SK-N-SH (cell line): ENCODE measurements at regions not wholly inside any gene's neighbourhood (a gene's known extent, or its start where the extent isn't known, plus 50 kb on each side); places are given as distances from the start of the nearest gene placed in this dataset.

Source experiments
- CTCF ChIA-PET: fragments of 300-600, 350-600 bp; formaldehyde crosslinking; extraction: SDS; loops from one replicate; lab custom pipeline; 2021; lab: Yijun Ruan, JAX
- POLR2A ChIA-PET: fragments of 350-600 bp; sonication (Branson Sonifier 250); formaldehyde crosslinking; extraction: SDS; loops from one replicate; lab custom pipeline; 2020; ENCODE audit warnings: antibody characterized with exemption, inconsistent platforms; lab: Yijun Ruan, JAX
- DNase-seq: peaks from one replicate; pipeline ENCODE4 v3.0.0; 2012
- H2AFZ ChIP-seq: fragments of 200-600 bp; sonication (generic); 2 replicates; pipeline ENCODE4 v1.8.1; 2016; ENCODE audit warnings: antibody characterized with exemption, mild to moderate bottlenecking, low read depth
- H3F3A ChIP-seq: fragments of 200-600 bp; sonication (generic); replicated peaks from 2 replicates; pipeline ENCODE3; 2016; ENCODE audit warnings: antibody characterized with exemption, mild to moderate bottlenecking; ENCODE audit not compliant: insufficient read depth
- H3K27ac ChIP-seq, 2 experiments: fragments of 200-500 bp in 1 of 2; fragments of 200-600 bp in 1 of 2; sonication (Bioruptor generic) in 1 of 2; sonication (generic), shearing (Covaris generic) in 1 of 2; 2 replicates each; pipeline versions ENCODE4 v1.5.1 to v1.6.1; 2014 to 2016; ENCODE audit warnings: low read depth in 2 of 2, inconsistent platforms in 1 of 2, low read length in 1 of 2, mild to moderate bottlenecking in 1 of 2, mixed read lengths in 1 of 2
- H3K27me3 ChIP-seq: fragments of 200-600 bp; sonication (generic), shearing (Covaris generic); 2 replicates; pipeline ENCODE4 v1.6.1; 2016; ENCODE audit warnings: mixed run types; ENCODE audit not compliant: insufficient read depth
- H3K36me3 ChIP-seq, 2 experiments: fragments of 200-500 bp in 1 of 2; fragments of 200-600 bp in 1 of 2; sonication (Bioruptor generic) in 1 of 2; sonication (generic) in 1 of 2; replicated peaks in 1 of 2; 2 replicates each; pipeline versions ENCODE3 to v1.5.1; 2014 to 2016; ENCODE audit warnings: low read length in 1 of 2, mild to moderate bottlenecking in 1 of 2; ENCODE audit not compliant: insufficient read depth in 2 of 2, control insufficient read depth in 1 of 2
- H3K4me1 ChIP-seq, 2 experiments: fragments of 200-500 bp in 1 of 2; fragments of 200-600 bp in 1 of 2; sonication (Bioruptor generic) in 1 of 2; sonication (generic), shearing (Covaris generic) in 1 of 2; 2 replicates each; pipeline versions ENCODE4 v1.5.1 to v1.6.1; 2014 to 2016; ENCODE audit warnings: low read depth in 1 of 2, low read length in 1 of 2, mixed run types in 1 of 2; ENCODE audit not compliant: insufficient read depth in 2 of 2, control insufficient read depth in 1 of 2
- H3K4me2 ChIP-seq: fragments of 200-600 bp; sonication (generic), shearing (Covaris generic); 2 replicates; pipeline ENCODE4 v1.6.1; 2017; ENCODE audit warnings: mixed run types
- H3K4me3 ChIP-seq, 2 experiments: fragments of 200-500 bp in 1 of 2; fragments of 200-600 bp in 1 of 2; sonication (Bioruptor generic) in 1 of 2; sonication (generic), shearing (Covaris generic) in 1 of 2; 2 replicates each; pipeline versions ENCODE4 v1.5.1 to v1.8.1; 2014 to 2016; ENCODE audit warnings: low read depth in 2 of 2, inconsistent platforms in 1 of 2, low read length in 1 of 2, mild to moderate bottlenecking in 1 of 2, mixed read lengths in 1 of 2, moderate library complexity in 1 of 2
- H3K79me2 ChIP-seq: fragments of 200-600 bp; sonication (generic); 2 replicates; pipeline ENCODE4 v1.8.1; 2017; ENCODE audit warnings: mild to moderate bottlenecking; ENCODE audit not compliant: insufficient read depth
- H3K9ac ChIP-seq: fragments of 200-600 bp; sonication (generic); 2 replicates; pipeline ENCODE4 v1.6.1; 2017; ENCODE audit warnings: mixed run types
- H3K9me2 ChIP-seq: fragments of 200-600 bp; sonication (generic); 2 replicates; pipeline ENCODE4 v1.6.1; 2017; ENCODE audit warnings: mixed run types
- H3K9me3 ChIP-seq: fragments of 200-600 bp; sonication (generic); 2 replicates; pipeline ENCODE4 v1.6.1; 2017; ENCODE audit warnings: mixed run types, mild to moderate bottlenecking, moderate library complexity
- H4K20me1 ChIP-seq: fragments of 200-600 bp; sonication (generic); 2 replicates; pipeline ENCODE4 v1.6.1; 2017; ENCODE audit warnings: mild to moderate bottlenecking, mixed run types; ENCODE audit not compliant: insufficient read depth
- CTCF ChIP-seq: fragments of 200-600 bp; sonication (generic); IDR thresholded peaks from 2 replicates; pipeline ENCODE4 v1.6.1; 2017; ENCODE audit warnings: antibody characterized with exemption, mild to moderate bottlenecking, moderate library complexity
- ELF1 ChIP-seq: IDR thresholded peaks from 2 replicates; pipeline ENCODE4 v1.4.0; 2012
- EP300 ChIP-seq, 2 experiments: IDR thresholded peaks; 2 replicates each; pipeline versions ENCODE4 v1.4.0 to v1.6.1; 2012; ENCODE audit warnings: borderline replicate concordance in 1 of 2, low read depth in 1 of 2, low read length in 1 of 2
- FOXJ3 ChIP-seq: sonication (generic); formaldehyde crosslinking; IDR thresholded peaks from 2 replicates; pipeline ENCODE4 v1.5.1; 2020; ENCODE audit warnings: mild to moderate bottlenecking, missing genetic modification reagents
- GATA2 ChIP-seq: sonication (generic); formaldehyde crosslinking; IDR thresholded peaks from 2 replicates; pipeline ENCODE4 v1.5.0; 2020; ENCODE audit warnings: mild to moderate bottlenecking, missing genetic modification reagents
- JUND ChIP-seq: IDR thresholded peaks from 2 replicates; pipeline ENCODE4 v1.4.0; 2012
- MXI1 ChIP-seq: IDR thresholded peaks from 2 replicates; pipeline ENCODE4 v1.6.1; 2012; ENCODE audit warnings: mild to moderate bottlenecking, low read depth, low read length, improper control_type of control experiment
- PBX3 ChIP-seq: IDR thresholded peaks from 2 replicates; pipeline ENCODE4; 2012
- POLR2AphosphoS5 ChIP-seq: IDR thresholded peaks from 2 replicates; pipeline ENCODE4 v1.6.1; 2012; ENCODE audit warnings: low read depth, low read length
- RFX5 ChIP-seq: IDR thresholded peaks from 2 replicates; pipeline ENCODE4 v1.6.1; 2012; ENCODE audit warnings: mild to moderate bottlenecking, improper control_type of control experiment, low read length
- SIN3A ChIP-seq: IDR thresholded peaks from 2 replicates; pipeline ENCODE4 v1.6.1; 2012; ENCODE audit warnings: low read depth, mild to moderate bottlenecking, low read length, moderate library complexity, borderline replicate concordance
- TAF1 ChIP-seq: IDR thresholded peaks from 2 replicates; pipeline ENCODE4 v1.6.1; 2012; ENCODE audit warnings: low read depth, mild to moderate bottlenecking, low read length, moderate library complexity, borderline replicate concordance
- TCF12 ChIP-seq: IDR thresholded peaks from 2 replicates; pipeline ENCODE4 v1.4.0; 2012
- TEAD4 ChIP-seq: IDR thresholded peaks from 2 replicates; pipeline ENCODE4 v1.4.0; 2012; ENCODE audit warnings: mild to moderate bottlenecking, borderline replicate concordance; ENCODE audit not compliant: insufficient read depth
- WGBS: methylation state at CpG from one replicate; pipeline ENCODE4 v1.1.6; 2017; ENCODE audit warnings: low lambda C conversion rate; 5-methylcytosine and 5-hydroxymethylcytosine counted together
- TF ChIP-seq, protein P1 (sequence below): IDR thresholded peaks from 2 replicates; pipeline ENCODE4 v1.4.0; 2012; ENCODE audit warnings: low read depth, borderline replicate concordance

GRCh38 chr5:173720953-173721600 lies 104.6 kb upstream of the BOD1 start:
- H3K4me1 ChIP-seq: peaks cover 0 to 50% of the 10 kb centered on the region in 2 experiments; a peak in 2 of 4 replicates
- H3K27me3 ChIP-seq: no peaks in the 10 kb centered on the region; the same call in 1 of the 2 replicates
- H3K79me2 ChIP-seq: no peaks in the 10 kb centered on the region
- no peak overlapping the region for H3K9ac ChIP-seq
- DNase-seq: no peak
- H3K4me3 ChIP-seq: no peak overlapping the region
- no peaks in the 10 kb centered on the region for H3K9me2 ChIP-seq
- H3K36me3 ChIP-seq: no peaks in the 10 kb centered on the region
- H3K9me3 ChIP-seq: no peaks in the 10 kb centered on the region
- WGBS: 48% methylated on average over 4 of the region's 7 CpGs
- POLR2A ChIA-PET: interaction anchor here (0.9 to 2.5 kb wide), 15 partner anchors 9 to 252 kb away, joined by 3 to 13 read pairs (median 4); partner anchors contain the start of gene CPEB4
- no peak overlapping the region for H3K4me2 ChIP-seq
- TF ChIP-seq CTCF: peak; percentile 17; the same call in 1 of the 2 replicates
- TF ChIP-seq PBX3: no peak
- H4K20me1 ChIP-seq: no peaks in the 10 kb centered on the region
- peak overlapping the region in 1 of 2 experiments; percentile 95; a peak in 2 of 4 replicates for H3K27ac ChIP-seq
- H2AFZ ChIP-seq: no peak overlapping the region
- CTCF ChIA-PET: interaction anchor here (0.6 to 3.6 kb wide), 16 partner anchors 9 to 252 kb away, joined by 3 to 35 read pairs (median 4); no protein-coding TSS in a partner anchor
- no peaks in the 10 kb centered on the region for H3F3A ChIP-seq

DNA sequence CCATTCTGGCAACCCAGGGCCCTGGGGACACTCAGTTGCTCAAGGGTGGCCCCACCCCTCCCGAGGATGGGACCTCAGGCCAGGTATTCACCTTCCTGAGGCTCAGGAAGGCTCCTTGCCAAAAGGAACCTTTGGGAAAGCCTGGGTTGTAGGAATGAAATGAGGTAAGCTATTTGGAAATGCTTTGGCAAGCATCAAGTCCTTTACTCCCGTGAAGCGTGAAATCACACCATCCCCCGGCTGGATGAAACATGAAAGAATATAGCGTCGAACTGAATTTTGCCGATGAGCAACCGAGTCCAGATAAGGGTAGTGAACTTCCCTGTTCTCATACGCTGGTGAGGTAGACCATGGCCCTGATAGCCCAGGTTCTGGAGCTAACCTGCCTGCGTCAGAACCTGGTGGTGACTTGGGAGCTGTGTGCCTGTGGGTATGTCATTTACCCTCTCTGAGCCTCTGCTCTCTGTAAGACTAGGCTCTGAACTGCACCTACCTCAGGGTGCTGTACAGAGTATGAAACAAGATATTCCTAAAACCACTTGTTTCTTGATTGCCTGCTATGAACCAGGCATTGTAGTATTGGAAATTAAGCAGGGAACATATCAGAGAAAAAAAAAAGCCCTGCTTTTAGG lies 105.3 kb upstream of the BOD1 start:
- H3K4me2 ChIP-seq: no peak overlapping the region
- H3K9me2 ChIP-seq: no peaks in the 10 kb centered on the region
- no peak overlapping the region for H3K9ac ChIP-seq
- no peaks in the 10 kb centered on the region for H3F3A ChIP-seq
- CTCF ChIA-PET: interaction anchor here (0.8 to 3.6 kb wide), 10 partner anchors 9 to 251 kb away, joined by 3 to 35 read pairs (median 4); no protein-coding TSS in a partner anchor
- TF ChIP-seq FOXJ3 (CRISPR knock-in tag): no peak
- TF ChIP-seq ELF1: no peak
- TF ChIP-seq PBX3: no peak
- TF ChIP-seq JUND: no peak
- TF ChIP-seq TEAD4: no peak
- TF ChIP-seq RFX5: no peak
- TF ChIP-seq POLR2AphosphoS5: no peak
- no peak for TF ChIP-seq MXI1
- TF ChIP-seq SIN3A: no peak
- no peak for TF ChIP-seq GATA2 (CRISPR knock-in tag)
- TF ChIP-seq EP300 (IDR thresholded peaks at IDR 0.05; ENCODE audit: borderline replicate concordance in 1 of 2, low read depth in 1 of 2, low read length in 1 of 2): no peak
- no peak for TF ChIP-seq TAF1
- TF ChIP-seq TCF12: no peak
- TF ChIP-seq, protein P1, sequence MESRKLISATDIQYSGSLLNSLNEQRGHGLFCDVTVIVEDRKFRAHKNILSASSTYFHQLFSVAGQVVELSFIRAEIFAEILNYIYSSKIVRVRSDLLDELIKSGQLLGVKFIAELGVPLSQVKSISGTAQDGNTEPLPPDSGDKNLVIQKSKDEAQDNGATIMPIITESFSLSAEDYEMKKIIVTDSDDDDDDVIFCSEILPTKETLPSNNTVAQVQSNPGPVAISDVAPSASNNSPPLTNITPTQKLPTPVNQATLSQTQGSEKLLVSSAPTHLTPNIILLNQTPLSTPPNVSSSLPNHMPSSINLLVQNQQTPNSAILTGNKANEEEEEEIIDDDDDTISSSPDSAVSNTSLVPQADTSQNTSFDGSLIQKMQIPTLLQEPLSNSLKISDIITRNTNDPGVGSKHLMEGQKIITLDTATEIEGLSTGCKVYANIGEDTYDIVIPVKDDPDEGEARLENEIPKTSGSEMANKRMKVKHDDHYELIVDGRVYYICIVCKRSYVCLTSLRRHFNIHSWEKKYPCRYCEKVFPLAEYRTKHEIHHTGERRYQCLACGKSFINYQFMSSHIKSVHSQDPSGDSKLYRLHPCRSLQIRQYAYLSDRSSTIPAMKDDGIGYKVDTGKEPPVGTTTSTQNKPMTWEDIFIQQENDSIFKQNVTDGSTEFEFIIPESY: no peak
- TF ChIP-seq, all 33 proteins: peak for 0
- POLR2A ChIA-PET: interaction anchor here (1.0 to 2.0 kb wide), 6 partner anchors 8 to 106 kb away, joined by 3 to 10 read pairs (median 4); no protein-coding TSS in a partner anchor
- WGBS: 80% methylated on average over 9 of the region's 10 CpGs
- DNase-seq: no peak
- H3K4me3 ChIP-seq: no peak overlapping the region
- peaks cover 0 to 50% of the 10 kb centered on the region in 2 experiments; a peak in 2 of 4 replicates for H3K4me1 ChIP-seq
- no peaks in the 10 kb centered on the region for H3K79me2 ChIP-seq
- no peaks in the 10 kb centered on the region for H3K9me3 ChIP-seq
- no peaks in the 10 kb centered on the region for H4K20me1 ChIP-seq
- no peaks in the 10 kb centered on the region; the same call in 1 of the 2 replicates for H3K27me3 ChIP-seq
- no peaks in the 10 kb centered on the region for H3K36me3 ChIP-seq
- no peak overlapping the region for H2AFZ ChIP-seq
- H3K27ac ChIP-seq: peak overlapping the region in 1 of 2 experiments; percentile 95; a peak in 2 of 4 replicates
